H1 (cell line): ENCODE measurements at regions not wholly inside any gene's neighbourhood (a gene's known extent, or its start where the extent isn't known, plus 50 kb on each side); places are given as distances from the start of the nearest gene placed in this dataset.
"Not testable (repeated sequence)": the region's sequence is repeated elsewhere in the genome, so short reads cannot be mapped to it uniquely, and the experiment has no call there.

Experiments used
- CTCF ChIA-PET: fragments of 300-600 bp; sonication (Branson Sonifier 250); formaldehyde crosslinking; loops from one replicate; lab custom pipeline; 2021; ENCODE audit not compliant: partially characterized antibody; lab: Charles Lee
- POLR2A ChIA-PET: fragments of 300-600 bp; sonication (Branson Sonifier 250); formaldehyde crosslinking; loops from one replicate; lab custom pipeline; 2021; ENCODE audit warnings: inconsistent platforms; ENCODE audit not compliant: partially characterized antibody; lab: Charles Lee
- DNase-seq, 2 experiments: peaks; one replicate each; pipeline versions ENCODE4 v3.0.0 to v3.0.0-alpha.2; 2010 to 2022; ENCODE audit warnings: low spot score in 2 of 2, low read depth in 1 of 2, mixed read lengths in 1 of 2
- FAIRE-seq: peaks from 2 replicates; lab custom pipeline; 2011; peaks lifted over from hg19 to GRCh38; lab: Jason Lieb, UNC
- H2AFZ ChIP-seq: 2 replicates; pipeline ENCODE4 v1.8.1; 2012; ENCODE audit warnings: low read length, inconsistent platforms
- H2AK5ac ChIP-seq: 2 replicates; pipeline ENCODE4 v1.6.1; 2013; ENCODE audit warnings: low read depth, low read length
- H2BK120ac ChIP-seq: replicated peaks from 2 replicates; pipeline ENCODE3; 2013; ENCODE audit warnings: low read depth, low read length, inconsistent platforms
- H2BK12ac ChIP-seq: 2 replicates; pipeline ENCODE4 v1.6.1; 2013; ENCODE audit warnings: low read depth, low read length
- H2BK15ac ChIP-seq: 2 replicates; pipeline ENCODE4 v1.6.1; 2013; ENCODE audit warnings: low read length
- H2BK20ac ChIP-seq: 2 replicates; pipeline ENCODE4 v1.6.1; 2013; ENCODE audit warnings: low read length
- H2BK5ac ChIP-seq: 2 replicates; pipeline ENCODE4 v1.6.1; 2013; ENCODE audit warnings: low read depth, low read length
- H3K14ac ChIP-seq: 2 replicates; pipeline ENCODE4 v1.6.1; 2013; ENCODE audit warnings: inconsistent platforms; ENCODE audit not compliant: insufficient read length
- H3K18ac ChIP-seq: 2 replicates; pipeline ENCODE4 v1.6.1; 2013; ENCODE audit warnings: low read length; ENCODE audit errors: extremely low read depth
- H3K23ac ChIP-seq: 2 replicates; pipeline ENCODE4 v1.6.1; 2013; ENCODE audit warnings: inconsistent platforms; ENCODE audit not compliant: insufficient read length
- H3K23me2 ChIP-seq: 2 replicates; pipeline ENCODE4 v1.6.1; 2013; ENCODE audit warnings: low read depth, low read length
- H3K27ac ChIP-seq: 2 replicates; pipeline ENCODE4 v1.6.1; 2011; ENCODE audit warnings: low read depth, low read length, inconsistent platforms
- H3K27me3 ChIP-seq, 4 experiments: replicated peaks in 1 of 4; 1 replicate in 1 of 4; 2 replicates in 3 of 4; pipeline versions ENCODE4 v1.6.1 to v1.8.1; 2011 to 2013; ENCODE audit warnings: low read length in 3 of 4, mild to moderate bottlenecking in 3 of 4, inconsistent platforms in 2 of 4, mixed read lengths in 2 of 4, moderate library complexity in 1 of 4; ENCODE audit not compliant: control insufficient read depth in 3 of 4, insufficient read depth in 3 of 4; ENCODE audit errors: extremely low read depth in 1 of 4
- H3K36me3 ChIP-seq, 4 experiments: 2 replicates each; pipeline versions ENCODE4 v1.6.1 to v1.8.1; 2011 to 2013; ENCODE audit warnings: mild to moderate bottlenecking in 4 of 4, low read length in 3 of 4, moderate library complexity in 2 of 4, control low read depth in 1 of 4, inconsistent platforms in 1 of 4; ENCODE audit not compliant: insufficient read depth in 4 of 4, control insufficient read depth in 2 of 4
- H3K4ac ChIP-seq: replicated peaks from 2 replicates; pipeline ENCODE3; 2013; ENCODE audit warnings: low read length, low read depth, mixed read lengths, inconsistent platforms; ENCODE audit not compliant: insufficient read length
- H3K4me1 ChIP-seq, 4 experiments: replicated peaks in 1 of 4; 1 replicate in 1 of 4; 2 replicates in 3 of 4; pipeline versions ENCODE4 v1.6.1 to v1.8.1; 2011 to 2013; ENCODE audit warnings: low read length in 3 of 4, inconsistent platforms in 2 of 4, mixed read lengths in 1 of 4; ENCODE audit not compliant: insufficient read depth in 4 of 4, control insufficient read depth in 3 of 4
- H3K4me2 ChIP-seq, 2 experiments: 2 replicates each; pipeline versions ENCODE4 v1.6.1 to v1.8.1; 2011 to 2013; ENCODE audit warnings: low read depth in 2 of 2, low read length in 2 of 2, control low read depth in 1 of 2, inconsistent platforms in 1 of 2, mild to moderate bottlenecking in 1 of 2; ENCODE audit not compliant: insufficient read depth in 1 of 2
- H3K4me3 ChIP-seq, 4 experiments: fragments of 200-600, 300-600 bp in 1 of 4; sonication (generic), shearing (Covaris generic), sonication (Bioruptor Twin) in 1 of 4; 2 replicates each; pipeline versions ENCODE4 v1.5.1 to v1.8.1; 2011 to 2016; ENCODE audit warnings: low read length in 4 of 4, low read depth in 3 of 4, control low read depth in 2 of 4, inconsistent platforms in 2 of 4, mild to moderate bottlenecking in 2 of 4, mixed read lengths in 1 of 4, moderate library complexity in 1 of 4; ENCODE audit not compliant: insufficient read depth in 2 of 4; ENCODE audit errors: extremely low read depth in 1 of 4
- H3K56ac ChIP-seq: replicated peaks from 2 replicates; pipeline ENCODE3; 2013; ENCODE audit warnings: low read depth, mild to moderate bottlenecking, mixed read lengths, low read length, inconsistent platforms; ENCODE audit not compliant: insufficient read length
- H3K79me1 ChIP-seq: 2 replicates; pipeline ENCODE4 v1.6.1; 2013; ENCODE audit warnings: low read depth, low read length, control low read depth
- H3K79me2 ChIP-seq, 2 experiments: 2 replicates each; pipeline versions ENCODE4 v1.6.1 to v1.8.1; 2012 to 2013; ENCODE audit warnings: low read length in 2 of 2, mild to moderate bottlenecking in 2 of 2, inconsistent platforms in 1 of 2; ENCODE audit not compliant: insufficient read depth in 2 of 2, control insufficient read depth in 1 of 2
- H3K9ac ChIP-seq, 4 experiments: replicated peaks in 1 of 4; 1 replicate in 1 of 4; 2 replicates in 3 of 4; pipeline versions ENCODE4 v1.6.1 to v1.8.1; 2011 to 2013; ENCODE audit warnings: low read depth in 3 of 4, low read length in 3 of 4, control low read depth in 2 of 4, mild to moderate bottlenecking in 2 of 4, moderate library complexity in 2 of 4, inconsistent platforms in 1 of 4; ENCODE audit errors: extremely low read depth in 1 of 4
- H3K9me3 ChIP-seq, 2 experiments: 2 replicates each; pipeline versions ENCODE4 v1.6.1 to v1.8.1; 2012 to 2013; ENCODE audit warnings: mild to moderate bottlenecking in 2 of 2, moderate library complexity in 2 of 2, control low read depth in 1 of 2, inconsistent platforms in 1 of 2, low read depth in 1 of 2, low read length in 1 of 2, mixed read lengths in 1 of 2; ENCODE audit not compliant: insufficient read depth in 2 of 2
- H4K20me1 ChIP-seq, 2 experiments: replicated peaks in 1 of 2; 2 replicates each; pipeline versions ENCODE3 to v1.8.1; 2011 to 2013; ENCODE audit warnings: inconsistent platforms in 2 of 2, low read length in 2 of 2, mild to moderate bottlenecking in 1 of 2; ENCODE audit not compliant: insufficient read depth in 2 of 2, control insufficient read depth in 1 of 2
- H4K5ac ChIP-seq: 2 replicates; pipeline ENCODE4 v1.6.1; 2013; ENCODE audit warnings: low read length, low read depth, mixed read lengths, inconsistent platforms; ENCODE audit not compliant: insufficient read length
- H4K8ac ChIP-seq: 2 replicates; pipeline ENCODE4 v1.8.0; 2013; ENCODE audit warnings: mild to moderate bottlenecking, moderate library complexity, low read length, inconsistent platforms; ENCODE audit not compliant: insufficient read depth; ENCODE audit errors: extremely low read depth
- H4K91ac ChIP-seq: replicated peaks from 2 replicates; pipeline ENCODE3; 2013; ENCODE audit warnings: low read length, mixed read lengths, inconsistent platforms; ENCODE audit not compliant: insufficient read length
- whole genome bisulfite sequencing, 2 experiments: shearing (Covaris generic) in 1 of 2; methylation state at CpG; one replicate each; pipeline versions ENCODE4 v1.1.6 to v1.1.7; 2013 to 2015; ENCODE audit warnings: low lambda C conversion rate in 2 of 2, mixed read lengths in 2 of 2, inconsistent platforms in 1 of 2, low coverage in 1 of 2, missing lambda C conversion rate in 1 of 2; ENCODE audit not compliant: insufficient replicate concordance in 2 of 2, insufficient coverage in 1 of 2, insufficient read length in 1 of 2; ENCODE audit errors: extremely low coverage in 1 of 2, missing lambda C conversion rate in 1 of 2; 5-methylcytosine and 5-hydroxymethylcytosine counted together

- DNase-seq, H2BK120ac ChIP-seq, H4K91ac ChIP-seq, H3K56ac ChIP-seq, H2BK20ac ChIP-seq, H3K79me2 ChIP-seq, H2BK5ac ChIP-seq, H2BK15ac ChIP-seq, H2AK5ac ChIP-seq, H3K36me3 ChIP-seq, H3K18ac ChIP-seq, H3K23ac ChIP-seq, H3K27ac ChIP-seq, CTCF ChIA-PET, H3K79me1 ChIP-seq, H3K4ac ChIP-seq, POLR2A ChIA-PET, H4K8ac ChIP-seq, H3K9me3 ChIP-seq, H3K4me2 ChIP-seq, H3K9ac ChIP-seq, H2AFZ ChIP-seq, H3K14ac ChIP-seq, H3K27me3 ChIP-seq, H2BK12ac ChIP-seq, H4K5ac ChIP-seq, H3K4me3 ChIP-seq, FAIRE-seq, H3K23me2 ChIP-seq, H4K20me1 ChIP-seq, H3K4me1 ChIP-seq: not testable (repeated sequence)
- 100% methylated on average over 2 of the region's 2 CpGs; no CpG with 5 or more reads in 1 of the 2 experiments for WGBS, 2 experiments
Measured at GRCh38 chr5:106032069-106032468, 1638.7 kb downstream of the EFNA5 start.
